ENCODE measurements at regions not wholly inside any gene's neighbourhood (a gene's known extent, or its start where the extent isn't known, plus 50 kb on each side); places are given as distances from the start of the nearest gene placed in this dataset.
"Not testable (repeated sequence)": the region's sequence is repeated elsewhere in the genome, so short reads cannot be mapped to it uniquely, and the experiment has no call there.

DNA sequence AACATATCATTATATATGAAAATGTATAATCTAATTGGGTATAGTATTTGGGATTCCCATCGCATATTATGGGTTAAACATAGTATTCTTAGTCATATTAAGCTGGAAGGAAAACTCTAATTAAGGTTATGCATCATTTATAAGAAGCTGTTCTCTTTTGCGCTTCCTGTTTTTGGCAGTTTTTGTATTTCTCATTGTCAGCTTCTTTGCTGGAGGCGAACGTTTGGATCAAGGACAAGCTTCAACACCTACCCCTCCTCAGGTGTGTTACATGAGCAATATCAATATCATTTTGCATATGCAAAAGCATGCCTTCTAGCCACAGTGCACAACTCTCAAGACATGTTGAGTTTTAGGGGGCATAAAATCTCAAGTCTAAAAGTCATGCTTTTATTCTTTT is 439.8 kb downstream of the TDRD3 start:
- TF ChIP-seq, protein P1, sequence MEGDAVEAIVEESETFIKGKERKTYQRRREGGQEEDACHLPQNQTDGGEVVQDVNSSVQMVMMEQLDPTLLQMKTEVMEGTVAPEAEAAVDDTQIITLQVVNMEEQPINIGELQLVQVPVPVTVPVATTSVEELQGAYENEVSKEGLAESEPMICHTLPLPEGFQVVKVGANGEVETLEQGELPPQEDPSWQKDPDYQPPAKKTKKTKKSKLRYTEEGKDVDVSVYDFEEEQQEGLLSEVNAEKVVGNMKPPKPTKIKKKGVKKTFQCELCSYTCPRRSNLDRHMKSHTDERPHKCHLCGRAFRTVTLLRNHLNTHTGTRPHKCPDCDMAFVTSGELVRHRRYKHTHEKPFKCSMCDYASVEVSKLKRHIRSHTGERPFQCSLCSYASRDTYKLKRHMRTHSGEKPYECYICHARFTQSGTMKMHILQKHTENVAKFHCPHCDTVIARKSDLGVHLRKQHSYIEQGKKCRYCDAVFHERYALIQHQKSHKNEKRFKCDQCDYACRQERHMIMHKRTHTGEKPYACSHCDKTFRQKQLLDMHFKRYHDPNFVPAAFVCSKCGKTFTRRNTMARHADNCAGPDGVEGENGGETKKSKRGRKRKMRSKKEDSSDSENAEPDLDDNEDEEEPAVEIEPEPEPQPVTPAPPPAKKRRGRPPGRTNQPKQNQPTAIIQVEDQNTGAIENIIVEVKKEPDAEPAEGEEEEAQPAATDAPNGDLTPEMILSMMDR (IDR thresholded peaks at IDR 0.05; ENCODE audit: low read depth, low read length, poor library complexity, severe bottlenecking) = no peak
- TF ChIP-seq EZH2phosphoT487 (IDR thresholded peaks at IDR 0.05; ENCODE audit: borderline replicate concordance, low read length) = no peak
- no peaks in the 10 kb centered on the region for H4K20me1 ChIP-seq (ENCODE audit: control insufficient read depth, insufficient read depth, low read depth, low read length)
- no peak overlapping the region for H3K4me3 ChIP-seq (ENCODE audit: low read length)
- no peaks in the 10 kb centered on the region for H3K4me1 ChIP-seq (ENCODE audit: control insufficient read depth, low read length)
- no peak overlapping the region for H3K4me2 ChIP-seq (ENCODE audit: low read length)
- no peaks in the 10 kb centered on the region for H3K27me3 ChIP-seq (ENCODE audit: control insufficient read depth, low read length)
- H3K36me3 ChIP-seq (ENCODE audit: control insufficient read depth, low read length) = no peaks in the 10 kb centered on the region
- H3K27ac ChIP-seq (ENCODE audit: low read depth, low read length) = no peak overlapping the region
- no peaks in the 10 kb centered on the region for H3K9me3 ChIP-seq (ENCODE audit: control insufficient read depth, insufficient read depth, low read length)
- no peaks in the 10 kb centered on the region for H3K9me2 ChIP-seq (replicated peaks; ENCODE audit: control insufficient read depth, low read length)
- no peaks in the 10 kb centered on the region for H3K79me2 ChIP-seq (ENCODE audit: control insufficient read depth, low read length)
- H3F3A ChIP-seq (ENCODE audit: control insufficient read depth, insufficient read depth) = no peaks in the 10 kb centered on the region

DNA sequence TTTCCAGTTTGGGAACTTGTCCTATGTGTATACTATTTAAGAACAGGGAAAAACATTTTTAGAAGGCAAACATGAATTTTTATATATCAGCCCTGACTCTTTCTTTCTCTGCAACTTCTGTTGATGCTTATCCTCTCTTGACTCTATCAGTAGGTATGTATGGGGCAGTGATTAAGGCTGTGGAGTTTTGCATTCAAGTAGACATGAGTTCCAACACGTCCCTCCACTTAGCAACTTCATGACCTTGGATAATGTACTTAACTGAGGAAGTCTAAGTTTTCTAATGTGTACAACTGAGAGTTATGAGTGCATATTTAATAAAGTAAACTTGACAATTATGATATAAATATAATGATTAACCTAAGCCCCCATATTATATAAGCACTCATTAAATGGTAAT is 414.6 kb downstream of the TDRD3 start:
- Histone ChIP-seq H3K27ac (ENCODE audit: low read depth, low read length) (no peak overlapping the region), H3K4me2 (ENCODE audit: low read length) (no peak overlapping the region), H3K27me3 (ENCODE audit: control insufficient read depth, low read length) (no peaks in the 10 kb centered on the region), H3K4me1 (ENCODE audit: control insufficient read depth, low read length) (no peaks in the 10 kb centered on the region), H3K9me2 (replicated peaks; ENCODE audit: control insufficient read depth, low read length) (no peaks in the 10 kb centered on the region), H3K9me3 (ENCODE audit: control insufficient read depth, insufficient read depth, low read length) (no peaks in the 10 kb centered on the region), H3K79me2 (ENCODE audit: control insufficient read depth, low read length) (no peaks in the 10 kb centered on the region), H3K4me3 (ENCODE audit: low read length) (no peak overlapping the region), H4K20me1 (ENCODE audit: control insufficient read depth, insufficient read depth, low read depth, low read length) (no peaks in the 10 kb centered on the region), H3F3A (ENCODE audit: control insufficient read depth, insufficient read depth) (no peaks in the 10 kb centered on the region), H3K36me3 (ENCODE audit: control insufficient read depth, low read length) (no peaks in the 10 kb centered on the region)
- no peak for TF ChIP-seq EZH2phosphoT487 (IDR thresholded peaks at IDR 0.05; ENCODE audit: borderline replicate concordance, low read length)
- TF ChIP-seq, protein P1 (IDR thresholded peaks at IDR 0.05; ENCODE audit: low read depth, low read length, poor library complexity, severe bottlenecking) = no peak

DNA sequence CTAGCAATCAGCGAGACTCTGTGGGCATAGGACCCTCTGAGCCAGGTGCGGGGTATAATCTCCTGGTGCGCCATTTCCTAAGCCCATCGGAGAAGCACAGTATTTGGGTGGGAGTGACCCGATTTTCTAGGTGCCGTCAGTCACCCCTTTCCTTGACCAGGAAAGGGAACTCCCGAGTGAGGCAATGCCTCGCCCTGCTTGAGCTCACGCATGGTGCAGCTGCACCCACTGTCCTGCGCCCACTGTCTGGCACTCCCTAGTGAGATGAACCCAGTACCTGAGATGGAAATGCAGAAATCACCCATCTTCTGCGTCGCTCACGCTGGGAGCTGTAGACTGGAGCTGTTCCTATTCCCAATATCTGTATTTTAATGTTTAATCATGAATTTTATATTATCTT is 408.6 kb downstream of the TDRD3 start:
- not testable (repeated sequence) for H3K4me3 ChIP-seq (ENCODE audit: low read length); H3K27ac ChIP-seq (ENCODE audit: low read depth, low read length); H3K9me3 ChIP-seq (ENCODE audit: control insufficient read depth, insufficient read depth, low read length); H4K20me1 ChIP-seq (ENCODE audit: control insufficient read depth, insufficient read depth, low read depth, low read length); H3K9me2 ChIP-seq (replicated peaks; ENCODE audit: control insufficient read depth, low read length); H3K36me3 ChIP-seq (ENCODE audit: control insufficient read depth, low read length); H3K79me2 ChIP-seq (ENCODE audit: control insufficient read depth, low read length); H3F3A ChIP-seq (ENCODE audit: control insufficient read depth, insufficient read depth); H3K4me2 ChIP-seq (ENCODE audit: low read length); H3K27me3 ChIP-seq (ENCODE audit: control insufficient read depth, low read length); H3K4me1 ChIP-seq (ENCODE audit: control insufficient read depth, low read length)

DNA sequence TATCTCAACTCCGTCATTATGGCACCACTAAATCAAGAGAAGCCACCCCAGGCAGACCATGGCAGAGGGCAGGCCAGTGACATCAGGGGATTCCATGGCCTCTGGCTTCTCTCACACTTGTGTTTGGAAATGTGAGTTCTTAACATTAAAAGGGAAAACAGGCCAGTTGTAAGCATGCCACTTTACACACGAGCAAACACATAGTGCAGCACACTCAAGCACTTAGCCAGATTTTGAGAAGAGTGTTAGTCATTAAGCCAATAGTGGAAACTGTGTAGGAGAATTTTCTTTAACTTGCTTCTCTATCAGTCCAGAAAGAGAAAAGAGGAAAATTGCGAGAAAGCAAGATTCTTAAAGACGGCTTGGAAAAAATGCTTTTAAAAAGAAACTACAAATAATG is 401.5 kb downstream of the TDRD3 start:
- Histone ChIP-seq H3K4me3 (ENCODE audit: low read length) (no peak overlapping the region), H3K4me2 (ENCODE audit: low read length) (no peak overlapping the region), H3K4me1 (ENCODE audit: control insufficient read depth, low read length) (no peaks in the 10 kb centered on the region), H4K20me1 (ENCODE audit: control insufficient read depth, insufficient read depth, low read depth, low read length) (no peaks in the 10 kb centered on the region), H3K9me2 (replicated peaks; ENCODE audit: control insufficient read depth, low read length) (no peaks in the 10 kb centered on the region), H3K27ac (ENCODE audit: low read depth, low read length) (no peak overlapping the region), H3K79me2 (ENCODE audit: control insufficient read depth, low read length) (no peaks in the 10 kb centered on the region), H3F3A (ENCODE audit: control insufficient read depth, insufficient read depth) (no peaks in the 10 kb centered on the region), H3K36me3 (ENCODE audit: control insufficient read depth, low read length) (no peaks in the 10 kb centered on the region), H3K27me3 (ENCODE audit: control insufficient read depth, low read length) (no peaks in the 10 kb centered on the region), H3K9me3 (ENCODE audit: control insufficient read depth, insufficient read depth, low read length) (no peaks in the 10 kb centered on the region)
- no peak for TF ChIP-seq EZH2phosphoT487 (IDR thresholded peaks at IDR 0.05; ENCODE audit: borderline replicate concordance, low read length)
- TF ChIP-seq, protein P1 (IDR thresholded peaks at IDR 0.05; ENCODE audit: low read depth, low read length, poor library complexity, severe bottlenecking) = no peak

Data from DOHH2 (cell line).